ENCODE measurements at regions not wholly inside any gene's neighbourhood (a gene's known extent, or its start where the extent isn't known, plus 50 kb on each side); places are given as distances from the start of the nearest gene placed in this dataset.

- ChIA-PET CTCF (interaction anchor here (0.5 kb wide), 1 partner anchor 240 kb away, joined by 3 read pairs; no protein-coding TSS in a partner anchor), POLR2A (ENCODE audit: unreplicated experiment) (no interaction called here)
- no peak for DNase-seq
- no peak for ATAC-seq (ENCODE audit: low read depth)
- H3K56ac ChIP-seq (ENCODE audit: extremely low read depth, insufficient read depth, low read length), result no peak overlapping the region
- H2AK9ac ChIP-seq (replicated peaks; ENCODE audit: low read depth, low read length, poor library complexity), result no peak overlapping the region
- no peak overlapping the region; a peak in 1 of 4 replicates for H4K8ac ChIP-seq (ENCODE audit: low read depth in 2 of 2, low read length in 2 of 2)
- no peak overlapping the region for H2BK15ac ChIP-seq (ENCODE audit: low read depth, low read length)
- H3K36me3 ChIP-seq (ENCODE audit: control insufficient read depth, insufficient read depth, low read length), result no peaks in the 10 kb centered on the region
- 44% methylated on average over 3 of the region's 11 CpGs; no CpG with 5 or more reads in 1 of the 2 experiments for WGBS, 2 experiments (ENCODE audit: extremely low coverage in 2 of 2, insufficient read length in 1 of 2)
- no peak overlapping the region for H3K27ac ChIP-seq (ENCODE audit: insufficient read depth, low read length)
- no peak overlapping the region for H2BK120ac ChIP-seq (ENCODE audit: low read depth, low read length)
- H4K91ac ChIP-seq (ENCODE audit: insufficient read depth, low read depth, low read length), result no peak overlapping the region
- H3K9me1 ChIP-seq (ENCODE audit: insufficient read depth, low read length), result peaks cover 4% of the 10 kb centered on the region
- no peak overlapping the region for H4K5ac ChIP-seq (ENCODE audit: low read depth, low read length)
- H3K14ac ChIP-seq (replicated peaks; ENCODE audit: low read depth, low read length), result no peak overlapping the region
- no peak overlapping the region for H3K4me2 ChIP-seq (ENCODE audit: low read depth, low read length)
- no peaks in the 10 kb centered on the region for H3K9me3 ChIP-seq (ENCODE audit: control insufficient read depth, insufficient read depth, low read length)
- no peak overlapping the region for H3K9ac ChIP-seq (ENCODE audit: low read depth, low read length)
- dilution Hi-C loops (cut with HindIII; ENCODE audit: low sequenced_read_pairs, unreplicated experiment) (no loop called here), intact Hi-C loops (cut with micrococcal nuclease) (loop anchor here (5.0 kb wide), 1 partner anchor 77 kb away; no protein-coding TSS in a partner anchor), in situ Hi-C loops (cut with MboI; ENCODE audit: low sequenced_read_pairs) (no loop called here)
- BruUV-seq (replicated peaks), result no TSS peak
- no peak overlapping the region for H3K23ac ChIP-seq (ENCODE audit: low read depth, low read length)
- H3K79me1 ChIP-seq (ENCODE audit: low read depth in 1 of 2, low read length in 2 of 2), result no peaks in the 10 kb centered on the region
- no peak overlapping the region for H2BK5ac ChIP-seq (ENCODE audit: low read depth, low read length, poor library complexity, severe bottlenecking)
- peak overlapping the region; percentile 55 for H2AFZ ChIP-seq (replicated peaks; ENCODE audit: low read length, poor library complexity)
- no peak overlapping the region; the same call in 1 of the 2 replicates for H2AK5ac ChIP-seq (ENCODE audit: low read depth, low read length)
- H3K4me3 ChIP-seq (ENCODE audit: insufficient read depth, low read depth, low read length), result no peak overlapping the region
- no peak overlapping the region; the same call in 1 of the 2 replicates for H3K4ac ChIP-seq (ENCODE audit: low read depth, low read length)
- H3K4me1 ChIP-seq (ENCODE audit: control insufficient read depth, insufficient read depth, low read length), result peaks cover 15% of the 10 kb centered on the region
- TF ChIP-seq RFX5 (IDR thresholded peaks at IDR 0.05; ENCODE audit: low read depth, low read length) (no peak), MAZ (IDR thresholded peaks at IDR 0.05; ENCODE audit: borderline replicate concordance, low read depth, low read length) (no peak), CEBPB (IDR thresholded peaks at IDR 0.05; ENCODE audit: low read depth, low read length) (no peak), RCOR1 (IDR thresholded peaks at IDR 0.05; ENCODE audit: insufficient replicate concordance, low read length) (no peak), BHLHE40 (IDR thresholded peaks at IDR 0.05; ENCODE audit: low read depth, low read length) (no peak), RAD21 (IDR thresholded peaks at IDR 0.05; ENCODE audit: low read length) (no peak), MAFK (IDR thresholded peaks at IDR 0.05; ENCODE audit: low read depth, low read length) (no peak), FOS (IDR thresholded peaks at IDR 0.05; ENCODE audit: low read depth, low read length) (no peak), SMC3 (IDR thresholded peaks at IDR 0.05; ENCODE audit: low read depth, low read length) (no peak), USF2 (IDR thresholded peaks at IDR 0.05; ENCODE audit: low read depth, low read length) (no peak), CHD1 (IDR thresholded peaks at IDR 0.05; ENCODE audit: low read depth, low read length) (no peak)
- H4K20me1 ChIP-seq (ENCODE audit: insufficient read depth, low read length), result no peaks in the 10 kb centered on the region
- H3K18ac ChIP-seq (ENCODE audit: low read depth, low read length), result no peak overlapping the region
- no peaks in the 10 kb centered on the region for H3K27me3 ChIP-seq (ENCODE audit: control insufficient read depth, insufficient read depth, low read length)
- no peak overlapping the region for H2BK20ac ChIP-seq (ENCODE audit: low read depth, low read length)
These were observed 111.9 kb upstream of the ARHGAP5 start for GRCh38 chr14:31965071-31965734.
